ENCODE measurements at regions not wholly inside any gene's neighbourhood (a gene's known extent, or its start where the extent isn't known, plus 50 kb on each side); places are given as distances from the start of the nearest gene placed in this dataset.
"Not testable (repeated sequence)": the region's sequence is repeated elsewhere in the genome, so short reads cannot be mapped to it uniquely, and the experiment has no call there.

GRCh38 chr10:131834152-131834810 is 66.5 kb upstream of the PPP2R2D start:
- TF ChIP-seq, protein P1, sequence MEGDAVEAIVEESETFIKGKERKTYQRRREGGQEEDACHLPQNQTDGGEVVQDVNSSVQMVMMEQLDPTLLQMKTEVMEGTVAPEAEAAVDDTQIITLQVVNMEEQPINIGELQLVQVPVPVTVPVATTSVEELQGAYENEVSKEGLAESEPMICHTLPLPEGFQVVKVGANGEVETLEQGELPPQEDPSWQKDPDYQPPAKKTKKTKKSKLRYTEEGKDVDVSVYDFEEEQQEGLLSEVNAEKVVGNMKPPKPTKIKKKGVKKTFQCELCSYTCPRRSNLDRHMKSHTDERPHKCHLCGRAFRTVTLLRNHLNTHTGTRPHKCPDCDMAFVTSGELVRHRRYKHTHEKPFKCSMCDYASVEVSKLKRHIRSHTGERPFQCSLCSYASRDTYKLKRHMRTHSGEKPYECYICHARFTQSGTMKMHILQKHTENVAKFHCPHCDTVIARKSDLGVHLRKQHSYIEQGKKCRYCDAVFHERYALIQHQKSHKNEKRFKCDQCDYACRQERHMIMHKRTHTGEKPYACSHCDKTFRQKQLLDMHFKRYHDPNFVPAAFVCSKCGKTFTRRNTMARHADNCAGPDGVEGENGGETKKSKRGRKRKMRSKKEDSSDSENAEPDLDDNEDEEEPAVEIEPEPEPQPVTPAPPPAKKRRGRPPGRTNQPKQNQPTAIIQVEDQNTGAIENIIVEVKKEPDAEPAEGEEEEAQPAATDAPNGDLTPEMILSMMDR (conservative IDR thresholded peaks at IDR 0.05; ENCODE audit: low read depth, low read length), result no peak
- TF ChIP-seq EZH2 (IDR thresholded peaks at IDR 0.05; ENCODE audit: borderline replicate concordance, low read depth, low read length, poor library complexity, severe bottlenecking), result no peak
- no peaks in the 10 kb centered on the region for H3K9me3 ChIP-seq (ENCODE audit: low read depth, low read length, poor library complexity, severe bottlenecking)
- intact Hi-C loops (cut with micrococcal nuclease; ENCODE audit: unreplicated experiment), result no loop called here
- no peak overlapping the region for H3K4me3 ChIP-seq (ENCODE audit: low read depth, low read length, poor library complexity, severe bottlenecking)
- H3K36me3 ChIP-seq (ENCODE audit: insufficient read depth, low read length, poor library complexity, severe bottlenecking), result no peaks in the 10 kb centered on the region
- no peaks in the 10 kb centered on the region for H3K27me3 ChIP-seq (replicated peaks; ENCODE audit: insufficient read depth, low read depth, low read length, poor library complexity)
- no peaks in the 10 kb centered on the region for H3K4me1 ChIP-seq (ENCODE audit: insufficient read depth, low read length, poor library complexity, severe bottlenecking)
- ChIA-PET CTCF (no interaction called here), POLR2A (ENCODE audit: low non-redundant PET) (no interaction called here)
- BruUV-seq (replicated peaks), result no TSS peak
- DNase-seq (ENCODE audit: low spot score), result no peak
- H3K27ac ChIP-seq (ENCODE audit: low read depth, low read length, poor library complexity, severe bottlenecking), result no peak overlapping the region

DNA sequence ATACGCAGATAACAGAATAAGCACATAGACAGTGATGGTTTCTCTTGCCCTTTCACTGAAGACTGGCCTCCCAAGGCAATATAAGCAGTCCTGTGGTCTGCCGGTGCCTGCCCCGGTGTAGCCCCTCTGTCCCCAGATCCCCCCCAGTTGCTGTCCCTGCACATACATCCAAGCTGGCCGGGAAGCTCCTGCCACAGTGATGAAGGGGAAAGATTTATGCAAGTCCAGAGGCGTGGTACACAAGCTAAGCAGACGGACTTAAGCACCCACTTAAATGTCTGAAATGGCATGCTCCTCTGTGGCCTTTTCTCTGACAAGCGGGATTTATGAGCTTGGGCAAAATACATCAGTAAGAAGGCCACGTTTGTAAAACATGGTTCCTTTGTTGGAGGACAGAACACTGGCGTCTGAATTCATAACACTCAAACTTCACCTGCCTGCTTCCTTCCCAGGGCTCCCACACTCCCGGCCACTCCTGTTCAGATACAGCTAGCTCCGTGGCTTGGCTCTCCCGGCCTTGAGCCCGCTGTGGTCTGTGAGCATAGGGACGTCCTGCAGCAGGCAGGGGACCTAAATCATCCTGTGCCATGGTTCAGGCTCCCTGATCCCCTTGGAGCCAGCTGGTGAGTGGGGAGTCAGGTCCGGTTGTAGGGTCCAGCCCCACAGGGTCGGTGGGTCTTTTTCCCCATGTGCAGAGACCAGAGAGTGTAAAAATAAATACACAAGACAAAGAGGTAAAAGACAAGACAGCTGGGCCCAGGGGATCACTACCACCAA is 61.7 kb upstream of the PPP2R2D start:
- H3K4me3 ChIP-seq (ENCODE audit: low read depth, low read length, poor library complexity, severe bottlenecking), result no peak overlapping the region
- TF ChIP-seq, protein P1 (conservative IDR thresholded peaks at IDR 0.05; ENCODE audit: low read depth, low read length), result no peak
- no peak for TF ChIP-seq EZH2 (IDR thresholded peaks at IDR 0.05; ENCODE audit: borderline replicate concordance, low read depth, low read length, poor library complexity, severe bottlenecking)
- no peaks in the 10 kb centered on the region for H3K27me3 ChIP-seq (replicated peaks; ENCODE audit: insufficient read depth, low read depth, low read length, poor library complexity)
- intact Hi-C loops (cut with micrococcal nuclease; ENCODE audit: unreplicated experiment), result no loop called here
- POLR2A ChIA-PET (ENCODE audit: low non-redundant PET), result no interaction called here
- CTCF ChIA-PET, result no interaction called here
- no TSS peak for BruUV-seq (replicated peaks)
- H3K36me3 ChIP-seq (ENCODE audit: insufficient read depth, low read length, poor library complexity, severe bottlenecking), result no peaks in the 10 kb centered on the region
- no peaks in the 10 kb centered on the region for H3K9me3 ChIP-seq (ENCODE audit: low read depth, low read length, poor library complexity, severe bottlenecking)
- DNase-seq (ENCODE audit: low spot score), result no peak
- H3K4me1 ChIP-seq (ENCODE audit: insufficient read depth, low read length, poor library complexity, severe bottlenecking), result no peaks in the 10 kb centered on the region
- H3K27ac ChIP-seq (ENCODE audit: low read depth, low read length, poor library complexity, severe bottlenecking), result no peak overlapping the region

GRCh38 chr10:131839880-131840787 is 60.7 kb upstream of the PPP2R2D start:
- peak; percentile 38 for DNase-seq (ENCODE audit: low spot score)
- BruUV-seq (replicated peaks); CTCF ChIA-PET; POLR2A ChIA-PET (ENCODE audit: low non-redundant PET); H3K4me3 ChIP-seq (ENCODE audit: low read depth, low read length, poor library complexity, severe bottlenecking); H3K4me1 ChIP-seq (ENCODE audit: insufficient read depth, low read length, poor library complexity, severe bottlenecking); intact Hi-C loops (cut with micrococcal nuclease; ENCODE audit: unreplicated experiment); H3K9me3 ChIP-seq (ENCODE audit: low read depth, low read length, poor library complexity, severe bottlenecking); H3K27ac ChIP-seq (ENCODE audit: low read depth, low read length, poor library complexity, severe bottlenecking); H3K36me3 ChIP-seq (ENCODE audit: insufficient read depth, low read length, poor library complexity, severe bottlenecking); H3K27me3 ChIP-seq (replicated peaks; ENCODE audit: insufficient read depth, low read depth, low read length, poor library complexity): not testable (repeated sequence)
- TF ChIP-seq, protein P1 (conservative IDR thresholded peaks at IDR 0.05; ENCODE audit: low read depth, low read length), result peak; percentile 48
